GM23338 (cell line): ENCODE measurements at regions not wholly inside any gene's neighbourhood (a gene's known extent, or its start where the extent isn't known, plus 50 kb on each side); places are given as distances from the start of the nearest gene placed in this dataset.

Experiments
- ATAC-seq: fragments of 200-7000 bp; cut with Tn5 transposase; 3 replicates; pipeline ENCODE4 v1.9.1; 2020
- DNase-seq: peaks from one replicate; pipeline ENCODE4 v3.0.0-alpha.2; 2015; ENCODE audit warnings: low spot score
- H2AFZ ChIP-seq: fragments of 200-600 bp; sonication (generic); 2 replicates; pipeline ENCODE4 v1.8.0; 2016; ENCODE audit warnings: antibody characterized with exemption, mild to moderate bottlenecking, moderate library complexity
- H3F3A ChIP-seq: fragments of 200-600 bp; sonication (generic); replicated peaks from 2 replicates; pipeline ENCODE4 v1.8.0; 2017; ENCODE audit warnings: antibody characterized with exemption, mixed run types, low read depth
- H3K27ac ChIP-seq: fragments of 200-600 bp; sonication (generic); 2 replicates; pipeline ENCODE4 v1.6.1; 2016; ENCODE audit warnings: low read depth
- H3K27me3 ChIP-seq: fragments of 200-600 bp; sonication (generic); 2 replicates; pipeline ENCODE4 v1.8.0; 2016; ENCODE audit warnings: mild to moderate bottlenecking, mixed run types, moderate library complexity; ENCODE audit not compliant: insufficient read depth
- H3K36me3 ChIP-seq: fragments of 200-600 bp; sonication (generic); 2 replicates; pipeline ENCODE4 v1.8.0; 2016; ENCODE audit warnings: mild to moderate bottlenecking; ENCODE audit not compliant: insufficient read depth
- H3K4me1 ChIP-seq: fragments of 200-600 bp; sonication (generic); 2 replicates; pipeline ENCODE4 v1.8.0; 2016; ENCODE audit warnings: mild to moderate bottlenecking, moderate library complexity; ENCODE audit not compliant: insufficient read depth
- H3K4me2 ChIP-seq: fragments of 200-600 bp; sonication (generic); 2 replicates; pipeline ENCODE4 v1.7.1; 2017; ENCODE audit warnings: mixed run types
- H3K4me3 ChIP-seq: fragments of 200-600 bp; sonication (generic); 2 replicates; pipeline ENCODE4 v1.6.1; 2016; ENCODE audit warnings: mixed run types
- H3K79me2 ChIP-seq: fragments of 200-600 bp; sonication (generic); replicated peaks from 2 replicates; pipeline ENCODE4 v1.8.0; 2017; ENCODE audit warnings: mild to moderate bottlenecking; ENCODE audit not compliant: insufficient read depth
- H3K9me2 ChIP-seq: fragments of 200-600 bp; sonication (generic); 2 replicates; pipeline ENCODE4 v1.8.0; 2017; ENCODE audit not compliant: insufficient read depth
- H4K20me1 ChIP-seq: fragments of 200-600 bp; sonication (generic); replicated peaks from 2 replicates; pipeline ENCODE4 v1.8.0; 2017; ENCODE audit warnings: mild to moderate bottlenecking; ENCODE audit not compliant: insufficient read depth
- H3K27ac Mint-ChIP-seq: 2 replicates; pipeline ENCODE4 v1.8.0; 2020; ENCODE audit warnings: inconsistent platforms, mild to moderate bottlenecking, moderate library complexity, mixed read lengths
- H3K27me3 Mint-ChIP-seq: 3 replicates; pipeline ENCODE4 v1.8.0; 2022; ENCODE audit warnings: low read depth, mild to moderate bottlenecking, moderate library complexity, mixed read lengths, inconsistent platforms; ENCODE audit not compliant: insufficient read depth, poor library complexity
- H3K36me3 Mint-ChIP-seq: 3 replicates; pipeline ENCODE4 v1.8.0; 2021; ENCODE audit warnings: low read depth, mild to moderate bottlenecking, inconsistent platforms, moderate library complexity, mixed read lengths
- H3K4me1 Mint-ChIP-seq: 3 replicates; pipeline ENCODE4 v1.8.0; 2020; ENCODE audit warnings: mild to moderate bottlenecking, inconsistent platforms, mixed read lengths
- H3K4me3 Mint-ChIP-seq: 3 replicates; pipeline ENCODE4 v1.8.0; 2021; ENCODE audit warnings: moderate library complexity, mild to moderate bottlenecking, inconsistent platforms, mixed read lengths
- H3K9me3 Mint-ChIP-seq: 3 replicates; pipeline ENCODE4 v1.8.0; 2020; ENCODE audit warnings: moderate library complexity, mild to moderate bottlenecking, inconsistent platforms, mixed read lengths
- CREB1 ChIP-seq: fragments of 250-450 bp; sonication (Bioruptor Pico); IDR thresholded peaks from 2 replicates; pipeline ENCODE4 v1.5.0; 2020; ENCODE audit warnings: low read depth, mild to moderate bottlenecking, moderate library complexity
- CTCF ChIP-seq, 2 experiments: fragments of 200-600 bp in 1 of 2; sonication (generic) in 1 of 2; conservative IDR thresholded peaks; 2 replicates each; pipeline versions ENCODE4 v1.5.1 to v1.6.1; 2016 to 2017; ENCODE audit warnings: antibody characterized with exemption in 2 of 2, low read depth in 2 of 2, mild to moderate bottlenecking in 2 of 2, moderate library complexity in 1 of 2
- ETS1 ChIP-seq: IDR thresholded peaks from 2 replicates; pipeline ENCODE4 v1.6.1; 2016; ENCODE audit warnings: antibody characterized with exemption
- EZH2 ChIP-seq: fragments of 200-600 bp; sonication (generic); IDR thresholded peaks from one replicate; pipeline ENCODE4 v1.8.0; 2017; ENCODE audit warnings: antibody characterized with exemption, mild to moderate bottlenecking, low read depth; ENCODE audit not compliant: unreplicated experiment
- EZH2phosphoT487 ChIP-seq: fragments of 200-600 bp; sonication (generic); IDR thresholded peaks from one replicate; pipeline ENCODE4 v1.8.1; 2018; ENCODE audit warnings: antibody characterized with exemption; ENCODE audit not compliant: unreplicated experiment
- JUNB ChIP-seq: IDR thresholded peaks from one replicate; pipeline ENCODE4 v1.6.1; 2016; ENCODE audit warnings: antibody characterized with exemption; ENCODE audit not compliant: unreplicated experiment
- NANOG ChIP-seq: IDR thresholded peaks from 2 replicates; pipeline ENCODE4 v1.6.1; 2016; ENCODE audit warnings: antibody characterized with exemption, borderline replicate concordance
- POLR2AphosphoS5 ChIP-seq: IDR thresholded peaks from 2 replicates; pipeline ENCODE4 v1.6.1; 2016; ENCODE audit warnings: antibody characterized with exemption, low read depth
- REST ChIP-seq: IDR thresholded peaks from one replicate; pipeline ENCODE4 v1.6.1; 2018; ENCODE audit warnings: antibody characterized with exemption; ENCODE audit not compliant: unreplicated experiment
- STAT1 ChIP-seq: IDR thresholded peaks from one replicate; pipeline ENCODE4 v1.6.1; 2016; ENCODE audit warnings: antibody characterized with exemption; ENCODE audit not compliant: unreplicated experiment
- ZNF114 ChIP-seq: fragments of 250-450 bp; sonication (Bioruptor Pico); IDR thresholded peaks from 2 replicates; pipeline ENCODE4 v1.5.0; 2020; ENCODE audit warnings: mild to moderate bottlenecking, moderate library complexity
- ZNF331 ChIP-seq: fragments of 250-450 bp; sonication (Bioruptor Pico); IDR thresholded peaks from 2 replicates; pipeline ENCODE4 v1.5.0; 2020; ENCODE audit warnings: low read depth, mild to moderate bottlenecking, moderate library complexity
- ZNF462 ChIP-seq: fragments of 250-450 bp; sonication (Bioruptor Pico); IDR thresholded peaks from 2 replicates; pipeline ENCODE4 v1.5.0; 2020; ENCODE audit warnings: mild to moderate bottlenecking, moderate library complexity

- ATAC-seq (peak; percentile 87), DNase-seq (peak; percentile 40)
- H3K36me3 ChIP-seq = no peaks in the 10 kb centered on the region
- H3K4me1 ChIP-seq = no peaks in the 10 kb centered on the region
- Mint-ChIP-seq H3K9me3 (peaks cover 3% of the 10 kb centered on the region; the same call in 2 of the 3 replicates), H3K27me3 (peaks cover 2% of the 10 kb centered on the region), H3K36me3 (no peaks in the 10 kb centered on the region), H3K4me1 (no peaks in the 10 kb centered on the region), H3K27ac (no peak overlapping the region), H3K4me3 (no peak overlapping the region)
- H3K4me2 ChIP-seq = no peak overlapping the region
- no peaks in the 10 kb centered on the region for H3F3A ChIP-seq
- H3K27ac ChIP-seq = no peak overlapping the region
- no peak overlapping the region for H3K4me3 ChIP-seq
- H4K20me1 ChIP-seq = no peaks in the 10 kb centered on the region
- TF ChIP-seq JUNB (no peak), REST (no peak), ZNF462 (CRISPR knock-in tag) (no peak), ZNF331 (CRISPR knock-in tag) (no peak), ETS1 (no peak), EZH2phosphoT487 (no peak), CREB1 (CRISPR knock-in tag) (no peak), EZH2 (no peak), POLR2AphosphoS5 (no peak), STAT1 (no peak), NANOG (no peak), CTCF (conservative IDR thresholded peaks at IDR 0.05; ENCODE audit: low read depth in 2 of 2) (no peak), ZNF114 (CRISPR knock-in tag) (no peak)
- no peak overlapping the region for H2AFZ ChIP-seq
- H3K9me2 ChIP-seq = no peaks in the 10 kb centered on the region
- H3K79me2 ChIP-seq = no peaks in the 10 kb centered on the region
- no peaks in the 10 kb centered on the region for H3K27me3 ChIP-seq
These were observed 166.5 kb downstream of the PPP1R3A start for GRCh38 chr7:113752289-113752688.
